GM12878 (cell line): ENCODE measurements at regions not wholly inside any gene's neighbourhood (a gene's known extent, or its start where the extent isn't known, plus 50 kb on each side); places are given as distances from the start of the nearest gene placed in this dataset.

Experiments used
- CHD4 ChIP-seq: fragments of 200-600 bp; sonication (generic); IDR thresholded peaks from 2 replicates; pipeline ENCODE4 v1.6.1; 2016; ENCODE audit warnings: mild to moderate bottlenecking
- NFIC ChIP-seq: IDR thresholded peaks from 2 replicates; pipeline ENCODE4 v1.6.1; 2012; ENCODE audit warnings: low read depth, mild to moderate bottlenecking, inconsistent platforms, low read length, moderate library complexity
- TCF3 ChIP-seq: IDR thresholded peaks from 2 replicates; pipeline ENCODE4 v1.6.1; 2012; ENCODE audit warnings: low read depth, mild to moderate bottlenecking, low read length, borderline replicate concordance; ENCODE audit not compliant: insufficient read depth
- ZNF274 ChIP-seq: IDR thresholded peaks from one replicate; pipeline ENCODE4 v1.8.0; 2011; ENCODE audit not compliant: insufficient read length, insufficient read depth

DNA sequence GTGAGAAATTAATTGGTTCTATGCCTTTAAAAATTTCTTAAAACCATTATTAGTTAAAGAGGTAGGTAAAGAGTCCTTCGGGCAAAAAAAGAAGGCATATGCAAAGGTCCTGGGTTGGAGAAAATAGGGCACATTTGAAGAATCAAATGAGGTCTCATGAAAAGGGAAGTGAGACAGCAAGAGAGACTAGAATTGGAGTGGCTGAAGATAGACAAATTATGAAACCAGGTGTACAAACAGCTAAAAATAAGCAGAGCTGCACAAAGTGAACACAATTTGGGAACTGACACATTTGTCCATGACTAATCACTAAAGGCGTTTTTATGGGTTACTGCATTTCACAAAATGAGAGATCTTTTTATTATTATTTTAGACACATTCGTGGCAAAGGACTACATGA is 581.2 kb downstream of the PYDC2 start:
- TF ChIP-seq TCF3: peak; percentile 68; the same call in 1 of the 2 replicates
- TF ChIP-seq NFIC: peak; percentile 91
- TF ChIP-seq CHD4: 0 out of 2 replicates have a peak, but pooled peaks have one; percentile 21
- no peak for TF ChIP-seq ZNF274
